Osteoblast (primary cell): ENCODE measurements at regions not wholly inside any gene's neighbourhood (a gene's known extent, or its start where the extent isn't known, plus 50 kb on each side); places are given as distances from the start of the nearest gene placed in this dataset.
A peak's percentile ranks its signal among the peaks of the same experiment; 100 is the strongest.

Experiments used
- DNase-seq: peaks from one replicate; pipeline ENCODE4 v3.0.0; 2011; ENCODE audit warnings: low spot score, mixed read lengths; ENCODE audit not compliant: insufficient read length; ENCODE audit errors: missing footprints
- H2AFZ ChIP-seq: 2 replicates; pipeline ENCODE4 v1.6.0; 2011; ENCODE audit warnings: mild to moderate bottlenecking, low read length
- H3K27ac ChIP-seq: 2 replicates; pipeline ENCODE4 v1.5.1; 2011; ENCODE audit warnings: mild to moderate bottlenecking, low read depth, low read length, moderate library complexity
- H3K27me3 ChIP-seq: 2 replicates; pipeline ENCODE4 v1.6.0; 2012; ENCODE audit warnings: mild to moderate bottlenecking, control low read depth, inconsistent platforms, low read length, moderate library complexity; ENCODE audit not compliant: insufficient read depth
- H3K36me3 ChIP-seq: 2 replicates; pipeline ENCODE4 v1.5.1; 2011; ENCODE audit warnings: mild to moderate bottlenecking, low read length, control low read depth, moderate library complexity; ENCODE audit not compliant: insufficient read depth
- H3K4me1 ChIP-seq: 2 replicates; pipeline ENCODE4 v1.5.1; 2011; ENCODE audit warnings: mild to moderate bottlenecking, low read length, control low read depth, moderate library complexity; ENCODE audit not compliant: insufficient read depth
- H3K4me2 ChIP-seq: 2 replicates; pipeline ENCODE4 v1.6.0; 2011; ENCODE audit warnings: mild to moderate bottlenecking, low read length; ENCODE audit not compliant: insufficient read depth
- H3K4me3 ChIP-seq: fragments of 200-600 bp; sonication (generic); 3 replicates; pipeline ENCODE4 v1.5.1; 2012; ENCODE audit warnings: mild to moderate bottlenecking, low read length, inconsistent platforms; ENCODE audit not compliant: insufficient read depth
- H3K79me2 ChIP-seq: 2 replicates; pipeline ENCODE4 v1.6.0; 2012; ENCODE audit warnings: mild to moderate bottlenecking, low read length, control low read depth, inconsistent platforms; ENCODE audit not compliant: insufficient read depth
- H3K9me3 ChIP-seq: 2 replicates; pipeline ENCODE4 v1.5.1; 2011; ENCODE audit warnings: low read depth, low read length, control low read depth
- H4K20me1 ChIP-seq: 2 replicates; pipeline ENCODE4 v1.6.0; 2012; ENCODE audit warnings: mild to moderate bottlenecking, low read length, control low read depth; ENCODE audit not compliant: insufficient read depth
- CTCF ChIP-seq: IDR thresholded peaks from 2 replicates; pipeline ENCODE4 v1.5.1; 2011; ENCODE audit warnings: mild to moderate bottlenecking, low read depth, low read length, moderate library complexity; ENCODE audit errors: extremely low read depth

GRCh38 chr2:237201461-237202287 lies 116.0 kb downstream of the COPS8 start:
- Histone ChIP-seq H2AFZ (peak overlapping the region; percentile 65), H3K4me2 (peak overlapping the region; percentile 40), H3K4me1 (peaks cover 47% of the 10 kb centered on the region), H3K27me3 (no peaks in the 10 kb centered on the region), H3K27ac (peak overlapping the region; percentile 80), H4K20me1 (no peaks in the 10 kb centered on the region), H3K9me3 (no peaks in the 10 kb centered on the region), H3K36me3 (no peaks in the 10 kb centered on the region), H3K79me2 (no peaks in the 10 kb centered on the region), H3K4me3 (no peak overlapping the region)
- TF ChIP-seq CTCF = no peak
- DNase-seq = peak; percentile 85

- Histone ChIP-seq H3K27me3 (no peaks in the 10 kb centered on the region), H3K4me2 (peak overlapping the region; percentile 40), H3K4me3 (peak overlapping the region; percentile 34), H3K27ac (peak overlapping the region; percentile 80), H3K9me3 (no peaks in the 10 kb centered on the region), H3K36me3 (no peaks in the 10 kb centered on the region), H4K20me1 (no peaks in the 10 kb centered on the region), H3K4me1 (peaks cover 45% of the 10 kb centered on the region), H3K79me2 (no peaks in the 10 kb centered on the region), H2AFZ (peak overlapping the region; percentile 3)
- no peak for DNase-seq
- no peak for TF ChIP-seq CTCF
These were observed 116.8 kb downstream of the COPS8 start for GRCh38 chr2:237202288-237203030.

GRCh38 chr2:237205043-237205541 lies 119.4 kb downstream of the COPS8 start:
- peaks cover 53% of the 10 kb centered on the region for H3K4me1 ChIP-seq
- DNase-seq = no peak
- H3K4me3 ChIP-seq = no peak overlapping the region
- no peak overlapping the region for H2AFZ ChIP-seq
- H3K79me2 ChIP-seq = no peaks in the 10 kb centered on the region
- H3K36me3 ChIP-seq = no peaks in the 10 kb centered on the region
- H4K20me1 ChIP-seq = no peaks in the 10 kb centered on the region
- H3K4me2 ChIP-seq = no peak overlapping the region
- H3K27me3 ChIP-seq = no peaks in the 10 kb centered on the region
- no peaks in the 10 kb centered on the region for H3K9me3 ChIP-seq
- H3K27ac ChIP-seq = no peak overlapping the region
- no peak for TF ChIP-seq CTCF

DNA sequence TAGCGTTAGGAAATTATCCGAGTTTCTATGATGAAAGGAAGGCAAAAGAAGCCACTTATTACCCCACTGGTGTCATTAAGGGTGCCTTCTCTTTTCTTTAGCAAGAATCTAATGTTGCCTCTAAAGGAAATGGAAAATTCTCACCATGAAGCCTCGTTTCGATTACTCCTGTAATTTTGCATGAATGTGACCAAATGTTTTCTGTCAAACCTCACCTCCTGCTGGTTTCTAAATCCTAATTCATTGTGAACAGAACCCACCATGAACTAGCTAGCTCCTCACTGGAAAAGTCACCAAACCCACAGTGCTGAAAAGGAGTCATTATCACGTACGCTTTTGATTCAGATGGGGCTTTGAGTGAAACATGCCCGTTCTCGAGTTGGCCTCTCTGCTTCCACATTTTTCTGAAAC lies 119.9 kb downstream of the COPS8 start:
- TF ChIP-seq CTCF = no peak
- Histone ChIP-seq H3K27me3 (no peaks in the 10 kb centered on the region), H3K36me3 (no peaks in the 10 kb centered on the region), H3K9me3 (no peaks in the 10 kb centered on the region), H3K4me1 (peaks cover 53% of the 10 kb centered on the region), H3K79me2 (no peaks in the 10 kb centered on the region), H3K4me3 (no peak overlapping the region), H4K20me1 (no peaks in the 10 kb centered on the region), H3K4me2 (no peak overlapping the region), H2AFZ (no peak overlapping the region), H3K27ac (no peak overlapping the region)
- DNase-seq = no peak
